ENCODE measurements at regions not wholly inside any gene's neighbourhood (a gene's known extent, or its start where the extent isn't known, plus 50 kb on each side); places are given as distances from the start of the nearest gene placed in this dataset.

DNA sequence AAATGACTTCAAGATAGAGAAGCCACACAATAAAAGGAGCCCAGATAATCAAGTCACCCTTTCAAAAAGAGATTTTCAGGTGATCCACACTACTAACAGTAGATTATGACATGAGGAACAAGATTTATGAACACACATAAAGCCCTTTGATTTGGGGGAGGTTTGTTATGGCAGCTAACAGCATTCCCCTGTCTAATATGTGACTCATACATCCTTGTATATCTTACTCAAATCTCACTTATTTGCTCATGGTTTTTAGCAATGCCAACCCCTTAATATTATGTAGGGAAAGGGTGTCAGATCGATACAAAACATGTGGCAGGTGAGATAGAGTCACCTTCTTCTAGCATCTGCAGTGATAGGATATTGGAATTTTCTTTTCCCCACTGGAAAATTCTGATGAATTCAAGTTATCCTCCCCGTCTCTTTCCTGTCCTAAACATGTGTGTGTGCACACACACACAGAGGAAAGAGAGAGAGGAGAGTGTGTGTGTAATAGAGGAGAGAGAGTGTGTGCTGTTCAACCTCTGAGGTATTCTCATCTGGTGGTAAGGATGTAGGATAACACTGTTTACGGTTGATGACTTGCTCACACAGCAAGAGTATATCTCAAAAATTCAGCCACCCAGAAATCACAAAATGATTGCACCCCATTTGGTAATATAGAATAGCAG is 319.9 kb downstream of the KCNC2 start:
- TF ChIP-seq, protein P1, sequence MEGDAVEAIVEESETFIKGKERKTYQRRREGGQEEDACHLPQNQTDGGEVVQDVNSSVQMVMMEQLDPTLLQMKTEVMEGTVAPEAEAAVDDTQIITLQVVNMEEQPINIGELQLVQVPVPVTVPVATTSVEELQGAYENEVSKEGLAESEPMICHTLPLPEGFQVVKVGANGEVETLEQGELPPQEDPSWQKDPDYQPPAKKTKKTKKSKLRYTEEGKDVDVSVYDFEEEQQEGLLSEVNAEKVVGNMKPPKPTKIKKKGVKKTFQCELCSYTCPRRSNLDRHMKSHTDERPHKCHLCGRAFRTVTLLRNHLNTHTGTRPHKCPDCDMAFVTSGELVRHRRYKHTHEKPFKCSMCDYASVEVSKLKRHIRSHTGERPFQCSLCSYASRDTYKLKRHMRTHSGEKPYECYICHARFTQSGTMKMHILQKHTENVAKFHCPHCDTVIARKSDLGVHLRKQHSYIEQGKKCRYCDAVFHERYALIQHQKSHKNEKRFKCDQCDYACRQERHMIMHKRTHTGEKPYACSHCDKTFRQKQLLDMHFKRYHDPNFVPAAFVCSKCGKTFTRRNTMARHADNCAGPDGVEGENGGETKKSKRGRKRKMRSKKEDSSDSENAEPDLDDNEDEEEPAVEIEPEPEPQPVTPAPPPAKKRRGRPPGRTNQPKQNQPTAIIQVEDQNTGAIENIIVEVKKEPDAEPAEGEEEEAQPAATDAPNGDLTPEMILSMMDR (IDR thresholded peaks at IDR 0.05): no peak
- TF ChIP-seq EP300 (IDR thresholded peaks at IDR 0.05): no peak
- TF ChIP-seq POLR2A (IDR thresholded peaks at IDR 0.05): no peak

Measured in sigmoid colon (tissue), 4 donors.